GM18519 (cell line): ENCODE measurements at regions not wholly inside any gene's neighbourhood (a gene's known extent, or its start where the extent isn't known, plus 50 kb on each side); places are given as distances from the start of the nearest gene placed in this dataset.
A peak's percentile ranks its signal among the peaks of the same experiment; 100 is the strongest.

ENCODE experiments used
- ATAC-seq: cut with Tn5 transposase; IDR thresholded peaks from one replicate; pipeline ENCODE4 v1.9.1; 2021; ENCODE audit warnings: mild to moderate bottlenecking, moderate library complexity; ENCODE audit not compliant: unreplicated experiment, low FRiP score

DNA sequence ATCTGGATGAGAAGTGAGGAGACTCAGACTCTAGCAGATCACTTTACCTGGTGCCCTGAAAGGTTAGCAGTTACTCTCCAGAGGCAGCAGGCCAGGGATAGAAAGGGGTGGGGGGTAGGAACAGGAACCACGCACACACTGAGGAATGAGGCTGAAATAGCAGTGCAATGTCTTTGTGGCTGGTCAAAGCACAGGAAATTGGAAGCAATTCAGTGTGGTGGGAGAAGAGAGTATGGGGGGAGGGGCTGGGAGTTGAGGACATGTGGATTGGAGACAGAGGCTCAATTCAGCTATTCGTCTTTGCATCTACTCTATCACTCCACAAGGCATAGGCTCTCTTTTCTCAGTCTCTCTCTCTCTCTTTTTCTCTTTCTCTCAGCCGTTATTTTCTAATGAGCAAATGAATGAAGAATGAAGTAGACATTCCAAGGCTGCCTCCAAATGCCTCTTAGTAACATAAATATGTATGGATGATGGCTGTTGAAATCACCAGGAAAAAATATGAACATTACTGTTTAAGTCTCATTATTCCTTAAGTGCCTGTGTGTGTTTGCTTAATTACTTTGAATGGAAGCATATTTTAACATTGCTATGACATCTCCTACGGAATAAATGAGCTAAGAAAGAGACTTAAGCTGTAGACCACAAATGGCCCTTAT is 979.4 kb downstream of the TSN start:
- ATAC-seq, result no peak

GRCh38 chr2:122736279-122736678 is 980.8 kb downstream of the TSN start:
- no peak for ATAC-seq

DNA sequence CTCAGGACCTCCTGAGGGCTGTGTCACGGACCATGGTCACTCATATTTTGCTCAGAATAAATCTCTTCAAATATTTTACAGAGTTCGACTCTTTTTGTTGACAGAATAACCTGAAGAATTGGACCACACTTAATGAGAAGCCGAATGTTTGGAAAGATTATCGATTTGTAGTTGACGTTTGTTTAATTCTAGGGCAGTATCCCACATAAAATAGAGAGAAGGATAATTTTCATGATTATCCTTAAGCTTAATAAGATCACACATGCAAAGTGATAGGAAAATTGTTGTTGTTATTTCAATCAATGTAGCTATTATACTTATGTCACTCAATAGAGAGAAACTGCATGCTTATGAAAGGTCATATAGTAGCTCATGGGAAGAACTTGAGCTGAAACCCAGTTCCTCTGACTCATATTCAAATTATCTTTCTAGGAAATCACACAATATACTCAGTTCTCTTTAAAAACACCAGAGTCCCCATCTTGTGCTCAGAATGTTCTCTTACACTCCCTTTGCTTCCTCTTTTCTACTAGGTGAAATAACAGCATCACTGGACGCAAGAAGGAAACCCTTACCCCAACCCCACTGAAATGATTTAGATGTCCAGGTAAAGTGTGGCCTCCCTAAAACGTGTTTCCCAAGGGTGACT is 982.1 kb downstream of the TSN start:
- ATAC-seq, result peak; percentile 65

DNA sequence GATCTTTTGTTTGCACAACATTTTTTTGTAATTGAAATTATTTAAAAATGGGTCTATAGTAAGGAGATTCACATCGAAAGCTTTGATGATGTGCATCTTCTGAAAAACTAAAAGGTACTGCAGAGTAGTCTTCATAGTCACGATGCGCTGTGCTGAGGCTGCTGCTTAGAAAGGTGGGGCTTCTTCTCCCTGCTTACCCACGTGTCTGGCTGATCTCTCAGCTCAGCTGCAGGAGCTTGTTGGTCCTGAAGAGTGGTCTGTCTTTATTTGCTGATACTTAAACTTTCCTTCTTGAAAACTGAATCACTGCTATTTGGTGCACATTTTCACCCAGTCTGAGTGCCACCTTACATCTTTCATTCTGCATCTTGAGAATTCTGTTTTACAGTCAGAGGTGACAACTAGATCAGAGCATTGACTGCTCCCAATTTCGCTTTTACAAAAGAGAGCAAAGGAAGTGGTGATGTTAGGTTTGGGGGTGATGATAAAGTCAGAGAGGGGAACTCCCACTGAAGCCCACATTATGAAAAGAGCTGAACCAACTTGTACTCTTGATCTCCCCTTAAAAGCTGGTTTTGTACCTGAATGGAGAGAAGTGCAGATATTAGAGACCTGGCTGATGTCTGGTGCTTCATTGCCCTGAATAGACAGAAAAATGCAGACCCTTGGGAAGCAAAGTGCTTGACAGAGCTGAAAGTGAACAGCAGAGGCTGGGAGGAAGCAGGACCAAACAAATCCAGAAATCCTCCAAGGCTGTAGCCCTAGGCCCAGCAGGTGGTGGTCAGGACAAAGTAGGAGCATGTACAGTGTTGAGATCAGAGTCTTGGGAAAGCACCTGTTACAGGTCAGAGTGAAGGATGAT is 984.5 kb downstream of the TSN start:
- ATAC-seq, result no peak

- ATAC-seq, result no peak
Observed at GRCh38 chr2:122740594-122740948, 985.1 kb downstream of the TSN start.

GRCh38 chr2:122741403-122741802 is 986.0 kb downstream of the TSN start:
- no peak for ATAC-seq

DNA sequence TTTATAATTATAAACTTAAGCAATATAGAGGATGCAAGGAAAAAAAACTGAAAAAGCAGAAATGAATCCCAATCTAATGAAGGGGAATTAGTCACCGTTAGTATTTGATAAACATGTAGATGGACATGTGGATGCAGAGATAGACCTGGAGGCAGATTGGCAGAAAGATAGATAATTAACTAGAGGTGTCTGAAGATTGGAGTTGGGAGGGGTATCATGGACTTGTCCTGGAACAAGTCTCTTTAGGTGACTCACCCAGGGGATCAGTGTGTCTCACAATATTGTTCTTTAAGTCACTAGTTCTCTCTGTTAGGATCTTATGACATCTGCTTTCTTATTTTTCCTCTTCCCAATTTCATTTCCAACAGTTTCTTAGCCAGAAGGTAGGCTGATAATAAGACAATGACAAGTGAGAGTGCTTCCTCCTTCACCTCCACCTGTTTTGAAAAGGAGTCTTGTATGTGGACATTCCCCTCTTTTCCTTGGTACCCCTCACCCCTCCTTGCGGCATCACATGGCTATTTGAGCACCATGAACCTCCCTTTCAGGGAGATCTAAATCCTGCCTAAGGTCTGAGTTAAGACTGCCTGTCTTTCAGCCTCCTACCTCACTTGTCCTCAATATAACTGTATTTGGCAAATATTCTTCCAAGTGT is 987.7 kb downstream of the TSN start:
- ATAC-seq, result no peak

DNA sequence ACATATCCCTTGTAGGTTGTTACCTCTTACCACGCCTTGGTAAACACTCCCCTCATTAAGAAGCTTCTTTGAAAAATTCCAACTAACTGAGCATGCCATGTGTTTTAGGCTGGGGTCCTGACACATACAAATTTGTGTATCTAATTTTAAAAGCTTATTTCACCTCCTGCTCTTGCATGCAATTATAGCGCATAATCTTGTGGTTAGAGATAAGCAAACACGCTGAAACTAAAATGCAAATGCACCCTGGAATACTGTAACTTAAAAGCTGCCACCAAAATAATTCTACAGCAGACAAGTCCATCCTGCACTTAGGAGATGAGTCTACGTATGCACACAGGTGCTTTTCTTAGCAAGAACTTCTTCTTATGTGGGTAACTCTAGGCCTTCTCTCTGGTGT is 990.2 kb downstream of the TSN start:
- ATAC-seq, result no peak

GRCh38 chr2:122747670-122748069 is 992.2 kb downstream of the TSN start:
- ATAC-seq, result no peak

DNA sequence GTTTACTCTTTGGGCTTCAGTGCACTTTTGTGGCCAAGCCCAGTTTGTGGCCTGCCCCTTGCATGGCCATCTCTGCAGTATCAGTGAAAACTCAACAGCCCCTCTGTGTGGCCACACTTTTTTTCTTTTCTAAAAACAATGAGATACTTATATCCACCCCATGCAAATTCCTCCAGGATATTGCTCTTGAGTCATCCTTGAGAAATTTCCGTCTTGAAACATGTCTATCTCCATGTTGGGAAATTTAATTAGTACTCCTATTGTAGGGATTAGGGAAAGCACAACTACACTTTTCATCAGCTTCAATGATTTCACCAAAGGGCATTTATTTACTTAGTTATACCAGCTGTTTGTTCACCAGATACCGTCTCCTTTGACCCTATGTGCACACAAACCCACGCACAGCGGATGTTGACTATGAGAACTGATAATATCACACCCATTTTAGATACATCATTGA is 993.1 kb downstream of the TSN start:
- ATAC-seq, result no peak

- ATAC-seq, result no peak
Observed at GRCh38 chr2:122749405-122749804, 994.0 kb downstream of the TSN start.

- no peak for ATAC-seq
Observed at GRCh38 chr2:122750095-122750494, 994.6 kb downstream of the TSN start.

DNA sequence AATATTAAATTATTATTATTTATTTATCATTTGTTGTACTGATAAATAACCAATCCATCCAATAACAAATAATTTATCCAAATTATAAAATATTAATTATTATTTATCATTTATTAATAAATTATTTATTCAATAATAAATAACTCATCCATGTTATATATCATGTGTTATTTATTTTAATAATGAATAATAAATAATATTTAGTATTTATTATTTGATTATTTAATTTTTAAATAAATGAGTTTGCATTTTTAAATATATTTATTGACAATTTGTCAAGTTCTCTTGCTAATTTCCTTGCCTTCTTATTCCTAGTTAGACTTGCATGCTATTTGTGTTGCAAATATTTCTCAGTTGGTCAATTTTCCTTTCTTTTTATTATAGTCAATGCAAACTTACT is 995.4 kb downstream of the TSN start:
- no peak for ATAC-seq

- ATAC-seq, result no peak
Observed at GRCh38 chr2:122753336-122753735, 997.9 kb downstream of the TSN start.

GRCh38 chr2:122754561-122754960 is 999.1 kb downstream of the TSN start:
- ATAC-seq, result no peak

- no peak for ATAC-seq
Observed at GRCh38 chr2:122755281-122755780, 999.9 kb downstream of the TSN start.

- ATAC-seq, result no peak
Observed at GRCh38 chr2:122758967-122759366, 1003.5 kb downstream of the TSN start.

DNA sequence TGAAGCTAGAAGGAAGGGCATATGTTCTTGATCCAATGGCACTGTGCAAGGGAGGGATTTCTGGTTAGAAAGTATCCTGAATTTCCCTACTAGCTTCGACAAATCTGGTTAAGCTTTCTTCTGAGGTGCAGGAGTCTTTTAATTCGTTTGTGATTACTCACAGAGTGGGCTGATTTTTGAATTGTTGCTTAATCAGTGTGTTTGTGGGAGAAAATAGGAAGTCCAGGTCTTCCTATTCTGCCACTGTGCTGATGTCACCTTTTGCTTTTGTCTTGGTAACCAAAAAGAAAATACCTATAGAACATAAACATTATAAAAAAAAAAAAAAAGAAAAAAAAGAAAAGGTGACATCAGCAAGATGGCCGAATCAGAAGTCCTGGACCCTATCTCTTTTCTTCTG is 1008.6 kb downstream of the TSN start:
- no peak for ATAC-seq

GRCh38 chr2:122780251-122780650 is 1024.8 kb downstream of the TSN start:
- ATAC-seq, result no peak

DNA sequence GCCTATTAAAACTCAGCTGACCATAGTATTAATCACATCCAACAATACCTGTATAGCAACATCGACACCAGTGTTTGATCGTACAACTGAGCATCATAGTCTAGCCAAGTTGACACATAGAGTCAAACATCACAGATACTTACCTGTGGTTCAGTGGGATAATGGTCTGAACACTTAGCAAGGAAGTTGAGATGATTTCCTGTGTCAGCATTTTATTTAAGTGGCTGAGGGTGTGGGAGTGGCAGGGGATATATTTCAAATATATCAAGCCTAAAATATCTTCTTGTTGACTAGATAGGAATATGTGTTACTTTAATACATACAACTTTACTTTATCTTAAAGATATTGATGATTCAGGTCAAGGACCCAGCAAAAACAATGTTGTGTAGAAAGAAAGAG is 1038.6 kb downstream of the TSN start:
- no peak for ATAC-seq

GRCh38 chr2:122795763-122796162 is 1040.3 kb downstream of the TSN start:
- no peak for ATAC-seq
